ENCODE measurements at regions not wholly inside any gene's neighbourhood (a gene's known extent, or its start where the extent isn't known, plus 50 kb on each side); places are given as distances from the start of the nearest gene placed in this dataset.

- TF ChIP-seq POLR2A (IDR thresholded peaks at IDR 0.05; ENCODE audit: low read length) (no peak), RARB (CRISPR knock-in tag; IDR thresholded peaks at IDR 0.05) (no peak), REST (IDR thresholded peaks at IDR 0.05) (no peak), CTCF (IDR thresholded peaks at IDR 0.05) (no peak), CBX2 (IDR thresholded peaks at IDR 0.05; ENCODE audit: borderline replicate concordance, low read depth) (no peak), POLR2AphosphoS2 (conservative IDR thresholded peaks at IDR 0.05; ENCODE audit: low read length) (no peak)
Measured at GRCh38 chr6:156700440-156701057, 76.6 kb upstream of the ARID1B start.

Data from A549 (cell line).